ENCODE measurements at regions not wholly inside any gene's neighbourhood (a gene's known extent, or its start where the extent isn't known, plus 50 kb on each side); places are given as distances from the start of the nearest gene placed in this dataset.

- TF ChIP-seq, protein P1, sequence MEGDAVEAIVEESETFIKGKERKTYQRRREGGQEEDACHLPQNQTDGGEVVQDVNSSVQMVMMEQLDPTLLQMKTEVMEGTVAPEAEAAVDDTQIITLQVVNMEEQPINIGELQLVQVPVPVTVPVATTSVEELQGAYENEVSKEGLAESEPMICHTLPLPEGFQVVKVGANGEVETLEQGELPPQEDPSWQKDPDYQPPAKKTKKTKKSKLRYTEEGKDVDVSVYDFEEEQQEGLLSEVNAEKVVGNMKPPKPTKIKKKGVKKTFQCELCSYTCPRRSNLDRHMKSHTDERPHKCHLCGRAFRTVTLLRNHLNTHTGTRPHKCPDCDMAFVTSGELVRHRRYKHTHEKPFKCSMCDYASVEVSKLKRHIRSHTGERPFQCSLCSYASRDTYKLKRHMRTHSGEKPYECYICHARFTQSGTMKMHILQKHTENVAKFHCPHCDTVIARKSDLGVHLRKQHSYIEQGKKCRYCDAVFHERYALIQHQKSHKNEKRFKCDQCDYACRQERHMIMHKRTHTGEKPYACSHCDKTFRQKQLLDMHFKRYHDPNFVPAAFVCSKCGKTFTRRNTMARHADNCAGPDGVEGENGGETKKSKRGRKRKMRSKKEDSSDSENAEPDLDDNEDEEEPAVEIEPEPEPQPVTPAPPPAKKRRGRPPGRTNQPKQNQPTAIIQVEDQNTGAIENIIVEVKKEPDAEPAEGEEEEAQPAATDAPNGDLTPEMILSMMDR (IDR thresholded peaks at IDR 0.05): no peak
- TF ChIP-seq ZFX (IDR thresholded peaks at IDR 0.05; ENCODE audit: borderline replicate concordance): no peak
These were observed 387.9 kb upstream of the MEF2C start for GRCh38 chr5:89270901-89271300.
